ENCODE measurements at regions not wholly inside any gene's neighbourhood (a gene's known extent, or its start where the extent isn't known, plus 50 kb on each side); places are given as distances from the start of the nearest gene placed in this dataset.
"Not testable (repeated sequence)": the region's sequence is repeated elsewhere in the genome, so short reads cannot be mapped to it uniquely, and the experiment has no call there.

DNA sequence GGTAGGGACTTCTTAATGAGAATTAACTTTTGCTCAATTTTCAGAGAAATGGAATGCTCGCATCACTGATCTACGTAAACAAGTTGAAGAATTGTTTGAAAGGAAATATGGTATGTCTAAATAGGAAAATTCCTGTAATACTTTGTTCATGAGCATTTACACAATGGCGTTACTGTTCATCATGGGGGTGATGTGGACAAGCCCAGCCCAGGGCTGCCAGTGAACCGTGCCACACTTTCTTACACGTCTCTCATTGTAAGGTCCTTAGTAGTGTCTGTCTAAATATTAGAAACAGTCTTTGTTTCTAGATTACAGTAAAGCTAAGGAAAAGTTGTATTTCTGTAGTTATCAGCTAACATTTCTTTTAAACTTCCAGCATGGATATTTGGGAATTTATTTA is 91.0 kb upstream of the SPDYE9 start:
- H3K56ac ChIP-seq (ENCODE audit: extremely low read depth, insufficient read depth, low read length); H3K4me1 ChIP-seq (ENCODE audit: control insufficient read depth, insufficient read depth, low read length); H2BK15ac ChIP-seq (ENCODE audit: low read depth, low read length); H3K18ac ChIP-seq (ENCODE audit: low read depth, low read length); in situ Hi-C loops (cut with MboI; ENCODE audit: low sequenced_read_pairs); CTCF ChIA-PET; H2BK20ac ChIP-seq (ENCODE audit: low read depth, low read length); intact Hi-C loops (cut with micrococcal nuclease); H3K4me3 ChIP-seq (ENCODE audit: insufficient read depth, low read depth, low read length); H3K79me1 ChIP-seq (ENCODE audit: low read depth in 1 of 2, low read length in 2 of 2); H4K8ac ChIP-seq (ENCODE audit: low read depth in 2 of 2, low read length in 2 of 2); H3K23ac ChIP-seq (ENCODE audit: low read depth, low read length); H3K4me2 ChIP-seq (ENCODE audit: low read depth, low read length); H3K27me3 ChIP-seq (ENCODE audit: control insufficient read depth, insufficient read depth, low read length); H4K20me1 ChIP-seq (ENCODE audit: insufficient read depth, low read length); H3K36me3 ChIP-seq (ENCODE audit: control insufficient read depth, insufficient read depth, low read length); H3K14ac ChIP-seq (replicated peaks; ENCODE audit: low read depth, low read length); POLR2A ChIA-PET (ENCODE audit: unreplicated experiment); H2BK120ac ChIP-seq (ENCODE audit: low read depth, low read length); BruUV-seq (replicated peaks); H2AK9ac ChIP-seq (replicated peaks; ENCODE audit: low read depth, low read length, poor library complexity); H4K91ac ChIP-seq (ENCODE audit: insufficient read depth, low read depth, low read length); H2BK5ac ChIP-seq (ENCODE audit: low read depth, low read length, poor library complexity, severe bottlenecking); H3K9me3 ChIP-seq (ENCODE audit: control insufficient read depth, insufficient read depth, low read length); H3K9me1 ChIP-seq (ENCODE audit: insufficient read depth, low read length); H2AFZ ChIP-seq (replicated peaks; ENCODE audit: low read length, poor library complexity); H3K4ac ChIP-seq (ENCODE audit: low read depth, low read length); H3K27ac ChIP-seq (ENCODE audit: insufficient read depth, low read length); H4K5ac ChIP-seq (ENCODE audit: low read depth, low read length); DNase-seq; H2AK5ac ChIP-seq (ENCODE audit: low read depth, low read length); dilution Hi-C loops (cut with HindIII; ENCODE audit: low sequenced_read_pairs, unreplicated experiment); H3K9ac ChIP-seq (ENCODE audit: low read depth, low read length): not testable (repeated sequence)
- WGBS, 2 experiments (ENCODE audit: extremely low coverage in 2 of 2, insufficient read length in 1 of 2) = no CpG with 5 or more reads among the region's 5 CpGs
- ATAC-seq (ENCODE audit: low read depth) = peak; percentile 95

DNA sequence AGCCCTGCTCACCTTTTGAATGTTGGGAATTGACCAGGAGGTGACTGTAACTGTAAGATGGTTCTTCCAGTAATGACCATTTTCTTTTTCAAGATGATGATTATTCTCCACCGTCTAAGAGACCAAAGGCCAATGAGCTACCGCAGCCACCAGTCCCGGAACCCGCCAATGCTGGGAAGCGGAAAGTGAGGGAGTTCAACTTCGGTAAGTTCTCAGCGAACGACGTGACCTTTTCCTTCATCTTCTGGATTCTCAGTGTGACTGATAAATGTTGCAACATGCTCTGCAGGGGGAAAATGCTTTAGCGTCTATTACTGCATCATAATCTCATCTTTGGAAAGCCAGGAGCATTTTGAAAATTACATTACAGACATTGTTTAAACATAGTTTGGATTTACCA is 89.5 kb upstream of the SPDYE9 start:
- H4K91ac ChIP-seq (ENCODE audit: insufficient read depth, low read depth, low read length); CTCF ChIA-PET; POLR2A ChIA-PET (ENCODE audit: unreplicated experiment); H3K9me1 ChIP-seq (ENCODE audit: insufficient read depth, low read length); H2AK9ac ChIP-seq (replicated peaks; ENCODE audit: low read depth, low read length, poor library complexity); H2AK5ac ChIP-seq (ENCODE audit: low read depth, low read length); H4K20me1 ChIP-seq (ENCODE audit: insufficient read depth, low read length); H3K4me1 ChIP-seq (ENCODE audit: control insufficient read depth, insufficient read depth, low read length); H3K14ac ChIP-seq (replicated peaks; ENCODE audit: low read depth, low read length); BruUV-seq (replicated peaks); H3K4ac ChIP-seq (ENCODE audit: low read depth, low read length); H3K4me3 ChIP-seq (ENCODE audit: insufficient read depth, low read depth, low read length); H2AFZ ChIP-seq (replicated peaks; ENCODE audit: low read length, poor library complexity); H2BK15ac ChIP-seq (ENCODE audit: low read depth, low read length); H3K27me3 ChIP-seq (ENCODE audit: control insufficient read depth, insufficient read depth, low read length); H3K36me3 ChIP-seq (ENCODE audit: control insufficient read depth, insufficient read depth, low read length); H2BK20ac ChIP-seq (ENCODE audit: low read depth, low read length); H3K27ac ChIP-seq (ENCODE audit: insufficient read depth, low read length); H3K18ac ChIP-seq (ENCODE audit: low read depth, low read length); dilution Hi-C loops (cut with HindIII; ENCODE audit: low sequenced_read_pairs, unreplicated experiment); H3K4me2 ChIP-seq (ENCODE audit: low read depth, low read length); H3K9me3 ChIP-seq (ENCODE audit: control insufficient read depth, insufficient read depth, low read length); H4K5ac ChIP-seq (ENCODE audit: low read depth, low read length); H3K9ac ChIP-seq (ENCODE audit: low read depth, low read length); H3K56ac ChIP-seq (ENCODE audit: extremely low read depth, insufficient read depth, low read length); intact Hi-C loops (cut with micrococcal nuclease); H3K23ac ChIP-seq (ENCODE audit: low read depth, low read length); H4K8ac ChIP-seq (ENCODE audit: low read depth in 2 of 2, low read length in 2 of 2); in situ Hi-C loops (cut with MboI; ENCODE audit: low sequenced_read_pairs); DNase-seq; H2BK5ac ChIP-seq (ENCODE audit: low read depth, low read length, poor library complexity, severe bottlenecking); H3K79me1 ChIP-seq (ENCODE audit: low read depth in 1 of 2, low read length in 2 of 2); H2BK120ac ChIP-seq (ENCODE audit: low read depth, low read length): not testable (repeated sequence)
- WGBS, 2 experiments (ENCODE audit: extremely low coverage in 2 of 2, insufficient read length in 1 of 2) = no CpG with 5 or more reads among the region's 10 CpGs
- ATAC-seq (ENCODE audit: low read depth) = peak; percentile 18

Measured in IMR-90 (cell line).